CD8-positive, alpha-beta memory T cell (primary cell): ENCODE measurements at regions not wholly inside any gene's neighbourhood (a gene's known extent, or its start where the extent isn't known, plus 50 kb on each side); places are given as distances from the start of the nearest gene placed in this dataset.
"Not testable (repeated sequence)": the region's sequence is repeated elsewhere in the genome, so short reads cannot be mapped to it uniquely, and the experiment has no call there.

ENCODE experiments used
- CTCF ChIA-PET: fragments of 350-600 bp; sonication (Branson Sonifier 250); formaldehyde crosslinking; loops from one replicate; lab custom pipeline; 2021; ENCODE audit warnings: antibody characterized with exemption; lab: Charles Lee
- POLR2A ChIA-PET: fragments of 350-600 bp; sonication (Branson Sonifier 250); formaldehyde crosslinking; loops from one replicate; lab custom pipeline; 2021; ENCODE audit warnings: antibody characterized with exemption; lab: Charles Lee
- DNase-seq, 5 donors: peaks; one replicate each; pipeline versions ENCODE4 v3.0.0 to v3.0.0-alpha.2; 2020 to 2022; ENCODE audit warnings: mixed read lengths in 1 of 5
- H3K27ac ChIP-seq: one replicate; pipeline ENCODE4 v1.7.0; 2013; ENCODE audit warnings: low read depth, mild to moderate bottlenecking, low read length, moderate library complexity
- H3K27me3 ChIP-seq: 2 replicates; pipeline ENCODE4 v1.7.0; 2013; ENCODE audit warnings: low read length, mild to moderate bottlenecking; ENCODE audit not compliant: insufficient read depth, poor library complexity, severe bottlenecking
- H3K36me3 ChIP-seq: 2 replicates; pipeline ENCODE4 v1.7.0; 2013; ENCODE audit warnings: mild to moderate bottlenecking, low read length, moderate library complexity; ENCODE audit not compliant: insufficient read depth
- H3K4me1 ChIP-seq: 2 replicates; pipeline ENCODE4 v1.7.0; 2013; ENCODE audit warnings: mild to moderate bottlenecking, low read length, moderate library complexity; ENCODE audit not compliant: insufficient read depth
- H3K4me3 ChIP-seq: 2 replicates; pipeline ENCODE4 v1.7.0; 2013; ENCODE audit warnings: mild to moderate bottlenecking, low read length
- H3K9me3 ChIP-seq: 2 replicates; pipeline ENCODE4 v1.7.0; 2013; ENCODE audit warnings: mild to moderate bottlenecking, low read length
- H3K27ac Mint-ChIP-seq, 8 donors: one replicate each; pipeline ENCODE4 v1.8.0; 2020 to 2021; ENCODE audit warnings: mixed read lengths in 8 of 8, mild to moderate bottlenecking in 6 of 8, inconsistent platforms in 3 of 8, moderate library complexity in 3 of 8
- H3K27me3 Mint-ChIP-seq, 2 donors: one replicate each; pipeline ENCODE4 v1.8.0; 2020 to 2021; ENCODE audit warnings: mixed read lengths in 2 of 2, mild to moderate bottlenecking in 1 of 2, moderate library complexity in 1 of 2
- H3K36me3 Mint-ChIP-seq, 3 donors: one replicate each; pipeline ENCODE4 v1.8.0; 2020 to 2021; ENCODE audit warnings: mixed read lengths in 3 of 3, inconsistent platforms in 1 of 3, mild to moderate bottlenecking in 1 of 3
- H3K4me1 Mint-ChIP-seq, 3 donors: one replicate each; pipeline ENCODE4 v1.8.0; 2020 to 2021; ENCODE audit warnings: mixed read lengths in 3 of 3, inconsistent platforms in 1 of 3, mild to moderate bottlenecking in 1 of 3
- H3K4me3 Mint-ChIP-seq, 7 donors: one replicate each; pipeline ENCODE4 v1.8.0; 2020 to 2021; ENCODE audit warnings: mixed read lengths in 7 of 7, mild to moderate bottlenecking in 6 of 7, moderate library complexity in 4 of 7, inconsistent platforms in 2 of 7
- H3K9me3 Mint-ChIP-seq, 5 donors: one replicate each; pipeline ENCODE4 v1.8.0; 2020 to 2022; ENCODE audit warnings: mixed read lengths in 5 of 5, mild to moderate bottlenecking in 3 of 5, moderate library complexity in 2 of 5, inconsistent platforms in 1 of 5

- H3K9me3 ChIP-seq, POLR2A ChIA-PET, H3K36me3 Mint-ChIP-seq, DNase-seq, H3K36me3 ChIP-seq, H3K4me3 Mint-ChIP-seq, H3K4me1 ChIP-seq, H3K27ac Mint-ChIP-seq, CTCF ChIA-PET, H3K4me3 ChIP-seq, H3K27ac ChIP-seq, H3K27me3 ChIP-seq, H3K9me3 Mint-ChIP-seq: not testable (repeated sequence)
- peaks cover 6 to 10% of the 10 kb centered on the region in 2 donors for H3K27me3 Mint-ChIP-seq
- peaks cover 0 to 12% (median 4%) of the 10 kb centered on the region in 3 donors for H3K4me1 Mint-ChIP-seq
Observed at GRCh38 chr15:44817797-44818196, 81.5 kb downstream of the TRIM69 start.

GRCh38 chr15:44819331-44819987 lies 83.1 kb downstream of the TRIM69 start:
- H3K4me1 ChIP-seq, DNase-seq, H3K36me3 Mint-ChIP-seq, H3K9me3 ChIP-seq, H3K27ac Mint-ChIP-seq, H3K9me3 Mint-ChIP-seq, H3K4me3 Mint-ChIP-seq, H3K4me3 ChIP-seq, H3K4me1 Mint-ChIP-seq, CTCF ChIA-PET, H3K27me3 Mint-ChIP-seq, H3K36me3 ChIP-seq, POLR2A ChIA-PET, H3K27me3 ChIP-seq: not testable (repeated sequence)
- peak overlapping the region; percentile 27 for H3K27ac ChIP-seq

- CTCF ChIA-PET, DNase-seq, POLR2A ChIA-PET, H3K4me3 ChIP-seq, H3K9me3 Mint-ChIP-seq, H3K27me3 ChIP-seq, H3K36me3 ChIP-seq, H3K9me3 ChIP-seq, H3K4me1 ChIP-seq, H3K27me3 Mint-ChIP-seq, H3K4me3 Mint-ChIP-seq, H3K4me1 Mint-ChIP-seq, H3K36me3 Mint-ChIP-seq: not testable (repeated sequence)
- H3K27ac Mint-ChIP-seq, result peak overlapping the region in 1 of 8 donors; percentile 17
- H3K27ac ChIP-seq, result peak overlapping the region; percentile 59
Observed at GRCh38 chr15:44820535-44820934, 84.2 kb downstream of the TRIM69 start.

GRCh38 chr15:44820967-44821366 lies 84.6 kb downstream of the TRIM69 start:
- H3K36me3 Mint-ChIP-seq, H3K27ac Mint-ChIP-seq, H3K27me3 Mint-ChIP-seq, DNase-seq, POLR2A ChIA-PET, H3K9me3 ChIP-seq, H3K36me3 ChIP-seq, H3K4me1 ChIP-seq, H3K4me1 Mint-ChIP-seq, H3K9me3 Mint-ChIP-seq, H3K4me3 Mint-ChIP-seq, H3K27me3 ChIP-seq, CTCF ChIA-PET, H3K4me3 ChIP-seq: not testable (repeated sequence)
- peak overlapping the region; percentile 59 for H3K27ac ChIP-seq

GRCh38 chr15:44824277-44825145 lies 88.2 kb downstream of the TRIM69 start:
- H3K4me1 ChIP-seq, POLR2A ChIA-PET, H3K27me3 ChIP-seq, DNase-seq, H3K4me1 Mint-ChIP-seq, H3K27ac ChIP-seq, H3K9me3 Mint-ChIP-seq, H3K36me3 Mint-ChIP-seq, H3K36me3 ChIP-seq, H3K9me3 ChIP-seq, H3K4me3 ChIP-seq, H3K4me3 Mint-ChIP-seq, H3K27me3 Mint-ChIP-seq, CTCF ChIA-PET, H3K27ac Mint-ChIP-seq: not testable (repeated sequence)

GRCh38 chr15:44826583-44826982 lies 90.3 kb downstream of the TRIM69 start:
- H3K36me3 Mint-ChIP-seq, H3K4me3 Mint-ChIP-seq, H3K9me3 Mint-ChIP-seq, H3K4me3 ChIP-seq, H3K4me1 ChIP-seq, CTCF ChIA-PET, POLR2A ChIA-PET, H3K27ac Mint-ChIP-seq, H3K27me3 ChIP-seq, H3K9me3 ChIP-seq, DNase-seq, H3K27me3 Mint-ChIP-seq, H3K4me1 Mint-ChIP-seq, H3K36me3 ChIP-seq, H3K27ac ChIP-seq: not testable (repeated sequence)

GRCh38 chr15:44828229-44828914 lies 92.0 kb downstream of the TRIM69 start:
- H3K36me3 Mint-ChIP-seq, CTCF ChIA-PET, H3K9me3 Mint-ChIP-seq, H3K36me3 ChIP-seq, H3K27me3 Mint-ChIP-seq, POLR2A ChIA-PET, H3K4me3 ChIP-seq, H3K4me3 Mint-ChIP-seq, H3K9me3 ChIP-seq, H3K4me1 ChIP-seq, H3K27me3 ChIP-seq, H3K27ac ChIP-seq: not testable (repeated sequence)
- Mint-ChIP-seq H3K27ac (peak overlapping the region in 1 of 8 donors; percentile 72), H3K4me1 (peaks cover 7 to 11% (median 8%) of the 10 kb centered on the region in 3 donors)
- peak in 1 of 5 donors; percentile 48 for DNase-seq

- H3K27me3 Mint-ChIP-seq, H3K4me3 ChIP-seq, H3K4me1 ChIP-seq, H3K4me3 Mint-ChIP-seq, H3K36me3 ChIP-seq, DNase-seq, H3K27ac Mint-ChIP-seq, POLR2A ChIA-PET, H3K9me3 ChIP-seq, H3K9me3 Mint-ChIP-seq, CTCF ChIA-PET, H3K27me3 ChIP-seq, H3K27ac ChIP-seq, H3K36me3 Mint-ChIP-seq: not testable (repeated sequence)
- H3K4me1 Mint-ChIP-seq, result peaks cover 7 to 11% (median 8%) of the 10 kb centered on the region in 3 donors
Observed at GRCh38 chr15:44829150-44829549, 92.8 kb downstream of the TRIM69 start.
